Neural progenitor cell (in vitro differentiated cells): ENCODE measurements at regions not wholly inside any gene's neighbourhood (a gene's known extent, or its start where the extent isn't known, plus 50 kb on each side); places are given as distances from the start of the nearest gene placed in this dataset.

Experiments used
- DNase-seq: peaks from one replicate; pipeline ENCODE4 v3.0.0-alpha.2; 2016; ENCODE audit warnings: low spot score
- H2AFZ ChIP-seq: fragments of 200-600 bp; sonication (generic); replicated peaks from 2 replicates; pipeline ENCODE4 v1.6.1; 2016; ENCODE audit warnings: antibody characterized with exemption
- H3F3A ChIP-seq: fragments of 200-600 bp; sonication (generic); 2 replicates; pipeline ENCODE4 v1.6.1; 2016; ENCODE audit warnings: antibody characterized with exemption, low read depth
- H3K27ac ChIP-seq: fragments of 200-600 bp; sonication (generic); 2 replicates; pipeline ENCODE4 v1.5.1; 2016; ENCODE audit warnings: mild to moderate bottlenecking
- H3K27me3 ChIP-seq: fragments of 200-600 bp; sonication (generic); 2 replicates; pipeline ENCODE4 v1.6.1; 2016; ENCODE audit warnings: mild to moderate bottlenecking, moderate library complexity
- H3K36me3 ChIP-seq: fragments of 200-600 bp; sonication (generic); 2 replicates; pipeline ENCODE4 v1.5.1; 2016
- H3K4me1 ChIP-seq: fragments of 200-600 bp; sonication (generic); 2 replicates; pipeline ENCODE4 v1.6.1; 2016; ENCODE audit warnings: mixed run types
- H3K4me2 ChIP-seq: fragments of 200-600 bp; sonication (generic); 2 replicates; pipeline ENCODE4 v1.6.1; 2016
- H3K4me3 ChIP-seq: fragments of 200-600 bp; sonication (generic); 2 replicates; pipeline ENCODE4 v1.5.1; 2016
- H3K79me2 ChIP-seq: fragments of 200-600 bp; sonication (generic); 2 replicates; pipeline ENCODE4 v1.6.1; 2016; ENCODE audit warnings: low read depth
- H3K9ac ChIP-seq: fragments of 200-600 bp; sonication (generic); 2 replicates; pipeline ENCODE4 v1.6.1; 2016
- H3K9me3 ChIP-seq: fragments of 200-600 bp; sonication (generic); 2 replicates; pipeline ENCODE4 v1.5.1; 2016; ENCODE audit warnings: low read depth
- H4K20me1 ChIP-seq: fragments of 200-600 bp; sonication (generic); 2 replicates; pipeline ENCODE4 v1.6.1; 2016; ENCODE audit warnings: low read depth
- H3K27ac Mint-ChIP-seq: 3 replicates; pipeline ENCODE4 v1.8.0; 2021; ENCODE audit warnings: mixed read lengths
- H3K27me3 Mint-ChIP-seq: 2 replicates; pipeline ENCODE4 v1.8.0; 2022; ENCODE audit warnings: low read depth, mild to moderate bottlenecking, inconsistent platforms, moderate library complexity, mixed read lengths; ENCODE audit not compliant: insufficient read depth
- H3K36me3 Mint-ChIP-seq: 3 replicates; pipeline ENCODE4 v1.8.0; 2021; ENCODE audit warnings: mixed read lengths
- H3K4me1 Mint-ChIP-seq: 3 replicates; pipeline ENCODE4 v1.8.0; 2021; ENCODE audit warnings: mixed read lengths
- H3K4me3 Mint-ChIP-seq: 3 replicates; pipeline ENCODE4 v1.8.0; 2021; ENCODE audit warnings: mild to moderate bottlenecking, moderate library complexity, mixed read lengths
- H3K9me3 Mint-ChIP-seq: 3 replicates; pipeline ENCODE4 v1.8.0; 2020; ENCODE audit warnings: mixed read lengths
- CTCF ChIP-seq: fragments of 200-600 bp; sonication (generic); IDR thresholded peaks from 2 replicates; pipeline ENCODE4 v1.5.1; 2017; ENCODE audit warnings: antibody characterized with exemption, mild to moderate bottlenecking
- EZH2 ChIP-seq: fragments of 200-600 bp; sonication (generic); IDR thresholded peaks from 2 replicates; pipeline ENCODE4 v1.6.1; 2017; ENCODE audit warnings: antibody characterized with exemption, mild to moderate bottlenecking, moderate library complexity
- EZH2phosphoT487 ChIP-seq: fragments of 200-600 bp; sonication (generic); IDR thresholded peaks from 2 replicates; pipeline ENCODE4 v1.6.1; 2017; ENCODE audit warnings: antibody characterized with exemption

GRCh38 chr2:176805345-176805744 is 407.2 kb upstream of the HNRNPA3 start:
- H3K9me3 Mint-ChIP-seq = no peaks in the 10 kb centered on the region
- no peaks in the 10 kb centered on the region for H3K9me3 ChIP-seq
- H3K4me1 ChIP-seq = no peaks in the 10 kb centered on the region
- H3K79me2 ChIP-seq = no peaks in the 10 kb centered on the region
- peaks cover 4% of the 10 kb centered on the region for H3K27me3 Mint-ChIP-seq
- no peak overlapping the region for H3K9ac ChIP-seq
- no peak overlapping the region for H2AFZ ChIP-seq
- no peaks in the 10 kb centered on the region for H3K4me1 Mint-ChIP-seq
- H3K27me3 ChIP-seq = no peaks in the 10 kb centered on the region
- H3K4me3 ChIP-seq = no peak overlapping the region
- H3K36me3 ChIP-seq = no peaks in the 10 kb centered on the region
- H3K4me3 Mint-ChIP-seq = no peak overlapping the region
- H3F3A ChIP-seq = no peaks in the 10 kb centered on the region
- H3K27ac Mint-ChIP-seq = no peak overlapping the region
- no peak overlapping the region for H3K27ac ChIP-seq
- no peaks in the 10 kb centered on the region for H4K20me1 ChIP-seq
- H3K36me3 Mint-ChIP-seq = no peaks in the 10 kb centered on the region
- DNase-seq = no peak
- no peak overlapping the region for H3K4me2 ChIP-seq
- TF ChIP-seq CTCF (no peak), EZH2 (no peak), EZH2phosphoT487 (no peak)

- H3K36me3 Mint-ChIP-seq = no peaks in the 10 kb centered on the region
- H3K4me3 ChIP-seq = no peak overlapping the region
Observed at GRCh38 chr2:176812246-176812775, 400.3 kb upstream of the HNRNPA3 start.

GRCh38 chr2:176813156-176813555 is 399.4 kb upstream of the HNRNPA3 start:
- peaks cover 3% of the 10 kb centered on the region for H3K27me3 Mint-ChIP-seq
- H3K4me1 ChIP-seq = peaks cover 5% of the 10 kb centered on the region

More at GRCh38 chr2:176812246-176812775, 400.3 kb upstream of the HNRNPA3 start:
- H3K27me3 ChIP-seq = no peaks in the 10 kb centered on the region
- H3K9me3 Mint-ChIP-seq = no peaks in the 10 kb centered on the region
- no peaks in the 10 kb centered on the region for H3K9me3 ChIP-seq
- H4K20me1 ChIP-seq = no peaks in the 10 kb centered on the region
- no peak overlapping the region for H3K4me2 ChIP-seq
- H3K27me3 Mint-ChIP-seq = peaks cover 3% of the 10 kb centered on the region
- H3K4me3 Mint-ChIP-seq = no peak overlapping the region
- H3K4me1 Mint-ChIP-seq = peaks cover 7% of the 10 kb centered on the region
- DNase-seq = no peak
- no peak overlapping the region for H3K27ac Mint-ChIP-seq
- no peak overlapping the region for H2AFZ ChIP-seq
- H3K4me1 ChIP-seq = peaks cover 4% of the 10 kb centered on the region
- H3K79me2 ChIP-seq = no peaks in the 10 kb centered on the region
- no peak overlapping the region for H3K9ac ChIP-seq
- no peaks in the 10 kb centered on the region for H3F3A ChIP-seq
- TF ChIP-seq EZH2 = no peak
- TF ChIP-seq CTCF = no peak
- no peak for TF ChIP-seq EZH2phosphoT487
- no peaks in the 10 kb centered on the region for H3K36me3 ChIP-seq
- no peak overlapping the region for H3K27ac ChIP-seq

More at GRCh38 chr2:176813156-176813555, 399.4 kb upstream of the HNRNPA3 start:
- Mint-ChIP-seq H3K4me1 (peaks cover 10% of the 10 kb centered on the region), H3K9me3 (no peaks in the 10 kb centered on the region), H3K27ac (no peak overlapping the region), H3K36me3 (no peaks in the 10 kb centered on the region), H3K4me3 (no peak overlapping the region)
- H3K9me3 ChIP-seq = no peaks in the 10 kb centered on the region
- TF ChIP-seq CTCF (no peak), EZH2 (no peak), EZH2phosphoT487 (no peak)
- no peak overlapping the region for H3K27ac ChIP-seq
- no peak overlapping the region for H3K9ac ChIP-seq
- H3K79me2 ChIP-seq = no peaks in the 10 kb centered on the region
- H3F3A ChIP-seq = no peaks in the 10 kb centered on the region
- DNase-seq = no peak
- no peak overlapping the region for H2AFZ ChIP-seq
- H3K27me3 ChIP-seq = no peaks in the 10 kb centered on the region
- no peak overlapping the region for H3K4me2 ChIP-seq
- no peak overlapping the region for H3K4me3 ChIP-seq
- no peaks in the 10 kb centered on the region for H3K36me3 ChIP-seq
- no peaks in the 10 kb centered on the region for H4K20me1 ChIP-seq
